ENCODE measurements at regions not wholly inside any gene's neighbourhood (a gene's known extent, or its start where the extent isn't known, plus 50 kb on each side); places are given as distances from the start of the nearest gene placed in this dataset.

- no peaks in the 10 kb centered on the region for H3K36me3 Mint-ChIP-seq (ENCODE audit: low read depth)
- peaks cover 14% of the 10 kb centered on the region for H3K4me1 Mint-ChIP-seq (ENCODE audit: low read depth)
- no peaks in the 10 kb centered on the region for H3K9me3 Mint-ChIP-seq
- DNase-seq (ENCODE audit: low spot score) = no peak
- no peak overlapping the region for H3K27ac Mint-ChIP-seq
- H3K4me3 Mint-ChIP-seq = no peak overlapping the region
- peaks cover 12% of the 10 kb centered on the region for H3K27me3 Mint-ChIP-seq (ENCODE audit: low read depth)
These were observed 153.4 kb upstream of the ADRA1B start for GRCh38 chr5:159762921-159763320.

- no peak overlapping the region for H3K27ac Mint-ChIP-seq
- no peak overlapping the region for H3K4me3 Mint-ChIP-seq
- DNase-seq (ENCODE audit: low spot score) = no peak
- no peaks in the 10 kb centered on the region for H3K36me3 Mint-ChIP-seq (ENCODE audit: low read depth)
- H3K27me3 Mint-ChIP-seq (ENCODE audit: low read depth) = peaks cover 15% of the 10 kb centered on the region
- H3K4me1 Mint-ChIP-seq (ENCODE audit: low read depth) = peaks cover 14% of the 10 kb centered on the region
- no peaks in the 10 kb centered on the region for H3K9me3 Mint-ChIP-seq
These were observed 152.7 kb upstream of the ADRA1B start for GRCh38 chr5:159763562-159763961.

- Mint-ChIP-seq H3K4me3 (peak overlapping the region; percentile 21), H3K9me3 (no peaks in the 10 kb centered on the region), H3K36me3 (ENCODE audit: low read depth) (no peaks in the 10 kb centered on the region), H3K27ac (no peak overlapping the region), H3K27me3 (ENCODE audit: low read depth) (peaks cover 22% of the 10 kb centered on the region), H3K4me1 (ENCODE audit: low read depth) (peaks cover 14% of the 10 kb centered on the region)
- DNase-seq (ENCODE audit: low spot score) = peak; percentile 17
These were observed 151.8 kb upstream of the ADRA1B start for GRCh38 chr5:159764283-159765134.

GRCh38 chr5:159765135-159765433, 151.2 kb upstream of the ADRA1B start:
- no peak overlapping the region for H3K27ac Mint-ChIP-seq
- DNase-seq (ENCODE audit: low spot score) = no peak
- H3K27me3 Mint-ChIP-seq (ENCODE audit: low read depth) = peaks cover 22% of the 10 kb centered on the region
- no peaks in the 10 kb centered on the region for H3K9me3 Mint-ChIP-seq
- no peaks in the 10 kb centered on the region for H3K36me3 Mint-ChIP-seq (ENCODE audit: low read depth)
- H3K4me1 Mint-ChIP-seq (ENCODE audit: low read depth) = peaks cover 14% of the 10 kb centered on the region
- H3K4me3 Mint-ChIP-seq = no peak overlapping the region

- peaks cover 20% of the 10 kb centered on the region for H3K27me3 Mint-ChIP-seq (ENCODE audit: low read depth)
- H3K4me3 Mint-ChIP-seq = no peak overlapping the region
- H3K27ac Mint-ChIP-seq = no peak overlapping the region
- DNase-seq (ENCODE audit: low spot score) = no peak
- H3K9me3 Mint-ChIP-seq = no peaks in the 10 kb centered on the region
- H3K4me1 Mint-ChIP-seq (ENCODE audit: low read depth) = peaks cover 14% of the 10 kb centered on the region
- no peaks in the 10 kb centered on the region for H3K36me3 Mint-ChIP-seq (ENCODE audit: low read depth)
These were observed 150.3 kb upstream of the ADRA1B start for GRCh38 chr5:159765760-159766517.

GRCh38 chr5:159768243-159768642, 148.0 kb upstream of the ADRA1B start:
- Mint-ChIP-seq H3K27ac (no peak overlapping the region), H3K9me3 (no peaks in the 10 kb centered on the region), H3K4me3 (no peak overlapping the region), H3K36me3 (ENCODE audit: low read depth) (no peaks in the 10 kb centered on the region), H3K27me3 (ENCODE audit: low read depth) (peaks cover 23% of the 10 kb centered on the region), H3K4me1 (ENCODE audit: low read depth) (peaks cover 16% of the 10 kb centered on the region)
- DNase-seq (ENCODE audit: low spot score) = no peak

GRCh38 chr5:159772698-159773061, 143.6 kb upstream of the ADRA1B start:
- H3K27me3 Mint-ChIP-seq (ENCODE audit: low read depth) = peaks cover 30% of the 10 kb centered on the region
- H3K4me1 Mint-ChIP-seq (ENCODE audit: low read depth) = peaks cover 19% of the 10 kb centered on the region

GRCh38 chr5:159773062-159773924, 143.0 kb upstream of the ADRA1B start:
- DNase-seq (ENCODE audit: low spot score) = peak; percentile 92
- Mint-ChIP-seq H3K36me3 (ENCODE audit: low read depth) (no peaks in the 10 kb centered on the region), H3K27ac (peak overlapping the region; percentile 68), H3K4me1 (ENCODE audit: low read depth) (peaks cover 19% of the 10 kb centered on the region), H3K27me3 (ENCODE audit: low read depth) (peaks cover 25% of the 10 kb centered on the region), H3K4me3 (peak overlapping the region; percentile 62), H3K9me3 (peaks cover under 1% of the 10 kb centered on the region)

More at GRCh38 chr5:159772698-159773061, 143.6 kb upstream of the ADRA1B start:
- Mint-ChIP-seq H3K9me3 (no peaks in the 10 kb centered on the region), H3K36me3 (ENCODE audit: low read depth) (no peaks in the 10 kb centered on the region), H3K27ac (peak overlapping the region; percentile 68), H3K4me3 (peak overlapping the region; percentile 62)
- no peak for DNase-seq (ENCODE audit: low spot score)

GRCh38 chr5:159774476-159775031, 141.7 kb upstream of the ADRA1B start:
- Mint-ChIP-seq H3K4me1 (ENCODE audit: low read depth) (peaks cover 19% of the 10 kb centered on the region), H3K4me3 (no peak overlapping the region), H3K27me3 (ENCODE audit: low read depth) (peaks cover 18% of the 10 kb centered on the region), H3K9me3 (peaks cover 4% of the 10 kb centered on the region), H3K27ac (no peak overlapping the region), H3K36me3 (ENCODE audit: low read depth) (no peaks in the 10 kb centered on the region)
- DNase-seq (ENCODE audit: low spot score) = no peak

- Mint-ChIP-seq H3K9me3 (peaks cover 4% of the 10 kb centered on the region), H3K27ac (no peak overlapping the region), H3K27me3 (ENCODE audit: low read depth) (peaks cover 18% of the 10 kb centered on the region), H3K36me3 (ENCODE audit: low read depth) (no peaks in the 10 kb centered on the region), H3K4me3 (no peak overlapping the region), H3K4me1 (ENCODE audit: low read depth) (peaks cover 19% of the 10 kb centered on the region)
- peak; percentile 22 for DNase-seq (ENCODE audit: low spot score)
These were observed 140.4 kb upstream of the ADRA1B start for GRCh38 chr5:159775890-159776289.

- peaks cover 4% of the 10 kb centered on the region for H3K9me3 Mint-ChIP-seq
- peaks cover 19% of the 10 kb centered on the region for H3K4me1 Mint-ChIP-seq (ENCODE audit: low read depth)
- H3K27ac Mint-ChIP-seq = no peak overlapping the region
- no peak overlapping the region for H3K4me3 Mint-ChIP-seq
- H3K27me3 Mint-ChIP-seq (ENCODE audit: low read depth) = peaks cover 18% of the 10 kb centered on the region
- H3K36me3 Mint-ChIP-seq (ENCODE audit: low read depth) = no peaks in the 10 kb centered on the region
- no peak for DNase-seq (ENCODE audit: low spot score)
These were observed 139.1 kb upstream of the ADRA1B start for GRCh38 chr5:159777049-159777660.

- Mint-ChIP-seq H3K27me3 (ENCODE audit: low read depth) (peaks cover 7% of the 10 kb centered on the region), H3K27ac (no peak overlapping the region), H3K4me1 (ENCODE audit: low read depth) (peaks cover 9% of the 10 kb centered on the region), H3K9me3 (peaks cover 4% of the 10 kb centered on the region), H3K36me3 (ENCODE audit: low read depth) (no peaks in the 10 kb centered on the region), H3K4me3 (no peak overlapping the region)
- no peak for DNase-seq (ENCODE audit: low spot score)
These were observed 136.8 kb upstream of the ADRA1B start for GRCh38 chr5:159779481-159779880.

GRCh38 chr5:159780246-159780645, 136.0 kb upstream of the ADRA1B start:
- Mint-ChIP-seq H3K36me3 (ENCODE audit: low read depth) (no peaks in the 10 kb centered on the region), H3K27me3 (ENCODE audit: low read depth) (peaks cover 4% of the 10 kb centered on the region), H3K4me1 (ENCODE audit: low read depth) (peaks cover 13% of the 10 kb centered on the region), H3K9me3 (peaks cover 4% of the 10 kb centered on the region), H3K4me3 (no peak overlapping the region), H3K27ac (no peak overlapping the region)
- no peak for DNase-seq (ENCODE audit: low spot score)
